ENCODE measurements at regions not wholly inside any gene's neighbourhood (a gene's known extent, or its start where the extent isn't known, plus 50 kb on each side); places are given as distances from the start of the nearest gene placed in this dataset.

- no peak overlapping the region for H3K27ac ChIP-seq (ENCODE audit: low read length)
- H3K27me3 ChIP-seq (ENCODE audit: control insufficient read depth, insufficient read depth, low read length): no peaks in the 10 kb centered on the region
- H3K4me3 ChIP-seq (ENCODE audit: low read length): no peak overlapping the region
- no peaks in the 10 kb centered on the region for H3K36me3 ChIP-seq (ENCODE audit: control insufficient read depth, insufficient read depth, low read length)
- no peaks in the 10 kb centered on the region for H3K4me1 ChIP-seq (ENCODE audit: control insufficient read depth, insufficient read depth, low read length)
- no peak for DNase-seq
- H3K9me3 ChIP-seq (ENCODE audit: control insufficient read depth, low read depth, low read length): no peaks in the 10 kb centered on the region
Measured at GRCh38 chr12:42692749-42693148, 103.2 kb upstream of the PRICKLE1 start.

- no peaks in the 10 kb centered on the region for H3K9me3 ChIP-seq (ENCODE audit: control insufficient read depth, low read depth, low read length)
- no peaks in the 10 kb centered on the region for H3K4me1 ChIP-seq (ENCODE audit: control insufficient read depth, insufficient read depth, low read length)
- H3K4me3 ChIP-seq (ENCODE audit: low read length): no peak overlapping the region
- no peak overlapping the region for H3K27ac ChIP-seq (ENCODE audit: low read length)
- H3K27me3 ChIP-seq (ENCODE audit: control insufficient read depth, insufficient read depth, low read length): no peaks in the 10 kb centered on the region
- no peaks in the 10 kb centered on the region for H3K36me3 ChIP-seq (ENCODE audit: control insufficient read depth, insufficient read depth, low read length)
- 100% methylated on average over 2 of the region's 8 CpGs for WGBS (ENCODE audit: insufficient coverage, low lambda C conversion rate)
- no peak for DNase-seq
Measured at GRCh38 chr12:42691991-42692557, 102.5 kb upstream of the PRICKLE1 start.

DNA sequence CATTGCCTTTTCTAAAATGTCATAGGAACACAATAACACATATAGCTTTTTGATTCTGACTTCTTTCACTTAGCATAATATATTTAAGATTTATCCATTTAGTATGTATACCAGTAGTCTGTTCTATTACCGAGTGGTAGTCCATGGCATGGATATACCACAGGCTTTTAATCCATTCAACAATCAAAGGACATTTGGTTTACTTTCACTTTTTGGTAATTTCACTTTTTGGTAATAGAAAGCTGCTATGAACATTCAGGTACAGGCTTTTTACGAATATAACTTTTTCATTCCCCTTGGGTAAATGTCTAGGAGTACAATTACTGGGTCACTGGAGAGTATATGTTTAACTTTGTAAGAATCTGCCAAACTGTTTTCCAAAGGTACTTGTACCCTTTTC lies 100.7 kb upstream of the PRICKLE1 start:
- no peaks in the 10 kb centered on the region for H3K27me3 ChIP-seq (ENCODE audit: control insufficient read depth, insufficient read depth, low read length)
- no peak overlapping the region for H3K4me3 ChIP-seq (ENCODE audit: low read length)
- no peak overlapping the region for H3K27ac ChIP-seq (ENCODE audit: low read length)
- no peaks in the 10 kb centered on the region for H3K4me1 ChIP-seq (ENCODE audit: control insufficient read depth, insufficient read depth, low read length)
- 100% methylated on average over 1 of the region's 2 CpGs for whole genome bisulfite sequencing (ENCODE audit: insufficient coverage, low lambda C conversion rate)
- no peaks in the 10 kb centered on the region for H3K36me3 ChIP-seq (ENCODE audit: control insufficient read depth, insufficient read depth, low read length)
- DNase-seq: no peak
- H3K9me3 ChIP-seq (ENCODE audit: control insufficient read depth, low read depth, low read length): no peaks in the 10 kb centered on the region

DNA sequence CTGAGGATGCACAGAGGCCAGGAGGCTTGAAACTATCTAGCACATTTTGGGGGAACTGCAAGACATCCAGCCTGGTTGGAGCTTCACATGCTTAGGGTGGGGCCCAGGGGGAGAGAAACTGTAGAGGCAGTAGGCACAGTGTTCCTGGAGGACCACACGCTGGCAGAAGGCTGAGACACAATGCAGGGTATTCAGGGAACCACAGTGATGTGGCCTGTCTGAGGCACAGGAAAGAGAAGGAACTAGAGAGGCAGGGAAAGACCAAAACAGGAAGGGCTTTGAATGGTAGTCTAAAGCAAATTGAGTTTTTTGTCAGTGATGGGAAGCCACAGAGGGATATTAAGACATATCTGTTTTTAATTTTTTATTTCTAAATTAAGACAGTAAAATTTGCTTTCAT lies 100.2 kb upstream of the PRICKLE1 start:
- Histone ChIP-seq H3K4me1 (ENCODE audit: control insufficient read depth, insufficient read depth, low read length) (no peaks in the 10 kb centered on the region), H3K27me3 (ENCODE audit: control insufficient read depth, insufficient read depth, low read length) (no peaks in the 10 kb centered on the region), H3K4me3 (ENCODE audit: low read length) (no peak overlapping the region), H3K36me3 (ENCODE audit: control insufficient read depth, insufficient read depth, low read length) (no peaks in the 10 kb centered on the region), H3K9me3 (ENCODE audit: control insufficient read depth, low read depth, low read length) (no peaks in the 10 kb centered on the region), H3K27ac (ENCODE audit: low read length) (no peak overlapping the region)
- no CpG with 5 or more reads among the region's 1 CpG for WGBS (ENCODE audit: insufficient coverage, low lambda C conversion rate)
- no peak for DNase-seq

- H3K36me3 ChIP-seq (ENCODE audit: control insufficient read depth, insufficient read depth, low read length): no peaks in the 10 kb centered on the region
- no peaks in the 10 kb centered on the region for H3K4me1 ChIP-seq (ENCODE audit: control insufficient read depth, insufficient read depth, low read length)
- H3K4me3 ChIP-seq (ENCODE audit: low read length): no peak overlapping the region
- DNase-seq: no peak
- H3K9me3 ChIP-seq (ENCODE audit: control insufficient read depth, low read depth, low read length): no peaks in the 10 kb centered on the region
- no peak overlapping the region for H3K27ac ChIP-seq (ENCODE audit: low read length)
- no peaks in the 10 kb centered on the region for H3K27me3 ChIP-seq (ENCODE audit: control insufficient read depth, insufficient read depth, low read length)
- 100% methylated on average over 1 of the region's 3 CpGs for WGBS (ENCODE audit: insufficient coverage, low lambda C conversion rate)
Measured at GRCh38 chr12:42686514-42687172, 97.1 kb upstream of the PRICKLE1 start.

DNA sequence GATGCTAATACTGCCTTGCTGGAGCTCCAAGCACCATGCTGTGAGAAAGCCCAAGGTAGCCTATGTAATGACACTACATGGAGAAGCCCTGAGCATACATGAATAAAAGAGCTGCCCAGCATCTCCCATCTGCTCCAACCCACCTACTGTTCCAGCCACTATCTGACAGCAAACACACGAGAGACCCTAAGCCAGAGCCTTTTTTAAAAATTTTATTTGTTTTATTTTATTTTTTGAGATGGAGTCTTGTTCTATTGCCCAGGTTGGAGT lies 95.2 kb upstream of the PRICKLE1 start:
- Histone ChIP-seq H3K9me3 (ENCODE audit: control insufficient read depth, low read depth, low read length) (no peaks in the 10 kb centered on the region), H3K27me3 (ENCODE audit: control insufficient read depth, insufficient read depth, low read length) (no peaks in the 10 kb centered on the region), H3K27ac (ENCODE audit: low read length) (no peak overlapping the region), H3K36me3 (ENCODE audit: control insufficient read depth, insufficient read depth, low read length) (no peaks in the 10 kb centered on the region), H3K4me1 (ENCODE audit: control insufficient read depth, insufficient read depth, low read length) (no peaks in the 10 kb centered on the region), H3K4me3 (ENCODE audit: low read length) (no peak overlapping the region)
- DNase-seq: no peak
- 100% methylated on average over 1 of the region's 1 CpG for WGBS (ENCODE audit: insufficient coverage, low lambda C conversion rate)

DNA sequence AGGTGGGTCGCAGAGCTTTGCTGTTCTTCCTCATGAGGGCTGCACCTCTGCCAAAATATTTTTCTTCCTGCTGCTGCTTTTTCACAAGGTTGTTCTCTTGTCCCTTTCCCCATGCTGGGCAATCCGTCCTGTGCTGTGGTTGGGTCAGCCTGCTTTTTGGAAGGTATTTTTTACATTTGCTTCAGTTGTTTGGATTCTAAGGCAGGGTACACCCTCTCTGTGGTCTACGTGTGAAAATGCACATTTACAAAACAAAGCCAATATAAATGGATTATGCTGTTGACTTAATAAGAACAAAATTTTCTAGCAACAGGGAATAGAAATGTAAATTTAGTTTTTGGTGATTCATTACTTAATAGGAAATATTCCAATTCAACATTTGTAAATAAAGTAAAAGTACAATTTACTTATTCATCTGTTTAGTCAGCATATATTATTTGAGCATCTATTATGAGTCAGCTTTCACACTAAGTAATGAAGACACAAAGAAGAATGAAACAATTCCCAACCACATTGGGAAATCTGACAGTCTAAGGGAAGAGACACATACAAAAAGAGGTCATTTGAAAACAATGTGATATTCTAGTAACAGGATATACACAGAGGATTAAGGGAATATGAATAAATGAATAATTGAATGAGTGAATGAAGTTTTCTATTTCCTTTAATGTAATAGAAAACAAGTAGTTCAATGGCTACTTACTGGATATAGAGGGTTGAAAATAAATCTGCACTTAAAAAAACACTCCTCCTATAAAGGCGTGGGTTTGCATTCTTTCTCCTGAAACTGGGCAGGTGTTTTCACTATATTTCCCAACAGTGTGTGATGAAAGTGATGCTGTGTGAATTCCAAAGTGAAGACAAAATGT lies 94.6 kb upstream of the PRICKLE1 start:
- DNase-seq: no peak
- no peaks in the 10 kb centered on the region for H3K27me3 ChIP-seq (ENCODE audit: control insufficient read depth, insufficient read depth, low read length)
- no peak overlapping the region for H3K4me3 ChIP-seq (ENCODE audit: low read length)
- no peaks in the 10 kb centered on the region for H3K9me3 ChIP-seq (ENCODE audit: control insufficient read depth, low read depth, low read length)
- no peak overlapping the region for H3K27ac ChIP-seq (ENCODE audit: low read length)
- 75% methylated on average over 2 of the region's 4 CpGs for WGBS (ENCODE audit: insufficient coverage, low lambda C conversion rate)
- no peaks in the 10 kb centered on the region for H3K4me1 ChIP-seq (ENCODE audit: control insufficient read depth, insufficient read depth, low read length)
- no peaks in the 10 kb centered on the region for H3K36me3 ChIP-seq (ENCODE audit: control insufficient read depth, insufficient read depth, low read length)

DNA sequence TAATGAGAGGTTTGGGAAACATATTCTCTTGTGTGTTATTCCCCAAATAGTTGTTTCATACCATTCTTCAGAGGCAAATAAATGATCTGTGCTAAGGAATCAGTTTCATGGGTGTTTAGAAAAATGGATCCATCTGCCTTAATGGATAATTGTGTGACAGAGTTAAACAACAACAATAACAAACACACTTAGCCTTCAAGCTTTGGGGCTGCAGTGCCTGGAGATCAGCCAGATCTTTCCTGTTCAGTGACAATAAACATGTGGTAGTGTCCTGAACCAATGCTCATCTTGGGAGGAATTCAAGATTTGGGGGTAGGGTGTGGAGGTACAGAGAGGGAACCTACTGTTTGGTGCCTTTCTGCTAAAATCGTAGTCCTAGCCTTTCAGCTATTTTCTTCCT lies 93.7 kb upstream of the PRICKLE1 start:
- Histone ChIP-seq H3K4me1 (ENCODE audit: control insufficient read depth, insufficient read depth, low read length) (no peaks in the 10 kb centered on the region), H3K4me3 (ENCODE audit: low read length) (no peak overlapping the region), H3K27ac (ENCODE audit: low read length) (no peak overlapping the region), H3K27me3 (ENCODE audit: control insufficient read depth, insufficient read depth, low read length) (no peaks in the 10 kb centered on the region), H3K36me3 (ENCODE audit: control insufficient read depth, insufficient read depth, low read length) (no peaks in the 10 kb centered on the region), H3K9me3 (ENCODE audit: control insufficient read depth, low read depth, low read length) (no peaks in the 10 kb centered on the region)
- no peak for DNase-seq
- 100% methylated on average over 1 of the region's 1 CpG for WGBS (ENCODE audit: insufficient coverage, low lambda C conversion rate)

DNA sequence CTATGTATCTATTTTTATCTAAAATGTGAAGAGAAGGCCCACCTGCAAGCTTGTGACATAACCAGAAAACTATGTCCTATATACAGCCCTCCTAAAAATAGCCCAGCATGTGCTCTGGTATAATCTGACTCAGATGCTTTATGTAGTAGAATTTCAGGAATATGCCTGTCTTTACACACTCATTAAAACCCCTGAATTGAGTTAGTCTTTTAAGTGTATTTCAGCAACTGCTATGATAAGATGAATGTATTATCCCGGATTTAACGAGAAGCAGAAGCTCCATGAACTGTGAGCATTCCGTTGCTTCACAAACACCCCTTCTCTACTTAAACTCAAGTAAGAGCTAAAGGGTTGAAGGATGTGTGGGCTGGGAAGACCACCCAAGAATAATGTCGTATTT lies 89.9 kb upstream of the PRICKLE1 start:
- H3K4me3 ChIP-seq (ENCODE audit: low read length): no peak overlapping the region
- no peak for DNase-seq
- no peaks in the 10 kb centered on the region for H3K27me3 ChIP-seq (ENCODE audit: control insufficient read depth, insufficient read depth, low read length)
- no peaks in the 10 kb centered on the region for H3K36me3 ChIP-seq (ENCODE audit: control insufficient read depth, insufficient read depth, low read length)
- no peaks in the 10 kb centered on the region for H3K9me3 ChIP-seq (ENCODE audit: control insufficient read depth, low read depth, low read length)
- 50% methylated on average over 1 of the region's 4 CpGs for WGBS (ENCODE audit: insufficient coverage, low lambda C conversion rate)
- no peaks in the 10 kb centered on the region for H3K4me1 ChIP-seq (ENCODE audit: control insufficient read depth, insufficient read depth, low read length)
- no peak overlapping the region for H3K27ac ChIP-seq (ENCODE audit: low read length)

GRCh38 chr12:42677461-42677860 lies 87.9 kb upstream of the PRICKLE1 start:
- no peak for DNase-seq
- WGBS (ENCODE audit: insufficient coverage, low lambda C conversion rate): 100% methylated on average over 1 of the region's 2 CpGs

GRCh38 chr12:42673535-42673934 lies 84.0 kb upstream of the PRICKLE1 start:
- Histone ChIP-seq H3K9me3 (ENCODE audit: control insufficient read depth, low read depth, low read length) (no peaks in the 10 kb centered on the region), H3K36me3 (ENCODE audit: control insufficient read depth, insufficient read depth, low read length) (no peaks in the 10 kb centered on the region), H3K4me3 (ENCODE audit: low read length) (no peak overlapping the region), H3K27me3 (ENCODE audit: control insufficient read depth, insufficient read depth, low read length) (no peaks in the 10 kb centered on the region), H3K27ac (ENCODE audit: low read length) (no peak overlapping the region), H3K4me1 (ENCODE audit: control insufficient read depth, insufficient read depth, low read length) (no peaks in the 10 kb centered on the region)
- no CpG with 5 or more reads among the region's 3 CpGs for WGBS (ENCODE audit: insufficient coverage, low lambda C conversion rate)
- no peak for DNase-seq

More at GRCh38 chr12:42677461-42677860, 87.9 kb upstream of the PRICKLE1 start:
- no peaks in the 10 kb centered on the region for H3K9me3 ChIP-seq (ENCODE audit: control insufficient read depth, low read depth, low read length)
- H3K27ac ChIP-seq (ENCODE audit: low read length): no peak overlapping the region
- no peaks in the 10 kb centered on the region for H3K4me1 ChIP-seq (ENCODE audit: control insufficient read depth, insufficient read depth, low read length)
- H3K27me3 ChIP-seq (ENCODE audit: control insufficient read depth, insufficient read depth, low read length): no peaks in the 10 kb centered on the region
- H3K4me3 ChIP-seq (ENCODE audit: low read length): no peak overlapping the region
- no peaks in the 10 kb centered on the region for H3K36me3 ChIP-seq (ENCODE audit: control insufficient read depth, insufficient read depth, low read length)

Data from large intestine (tissue), 3 donors.